ENCODE measurements at regions not wholly inside any gene's neighbourhood (a gene's known extent, or its start where the extent isn't known, plus 50 kb on each side); places are given as distances from the start of the nearest gene placed in this dataset.

DNA sequence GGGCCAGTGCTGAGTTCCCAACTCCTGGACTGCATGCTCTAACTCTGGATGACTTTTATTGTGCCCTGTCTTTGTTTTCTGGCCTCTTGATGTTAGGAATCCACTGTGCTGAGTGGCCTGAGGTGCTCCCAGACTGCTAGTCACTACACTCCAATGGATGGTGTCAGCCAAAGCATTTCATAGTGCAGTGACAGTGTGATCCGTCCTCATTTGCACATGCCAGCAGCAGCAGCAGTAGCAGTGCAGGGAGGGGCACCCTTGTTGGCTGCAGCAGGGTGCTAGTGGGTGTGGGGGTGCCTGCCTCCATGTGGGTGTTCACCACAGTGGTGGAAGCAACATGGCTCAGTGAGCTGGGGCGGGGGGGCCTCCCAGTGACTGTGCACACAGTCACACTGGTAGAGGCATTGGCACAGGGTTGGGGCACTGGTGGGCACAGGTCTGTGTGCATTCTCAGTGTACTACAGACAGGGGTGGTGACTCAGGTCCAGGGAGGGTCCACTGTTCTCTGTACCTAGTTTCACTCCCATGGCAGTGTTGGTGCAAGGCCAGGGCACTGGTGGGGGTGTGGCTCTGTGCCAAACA, 214.0 kb downstream of the ZC3H11B start:
- no peaks in the 10 kb centered on the region for H3K36me3 ChIP-seq (ENCODE audit: control insufficient read depth, insufficient read depth, low read length)
- TF ChIP-seq, protein P1, sequence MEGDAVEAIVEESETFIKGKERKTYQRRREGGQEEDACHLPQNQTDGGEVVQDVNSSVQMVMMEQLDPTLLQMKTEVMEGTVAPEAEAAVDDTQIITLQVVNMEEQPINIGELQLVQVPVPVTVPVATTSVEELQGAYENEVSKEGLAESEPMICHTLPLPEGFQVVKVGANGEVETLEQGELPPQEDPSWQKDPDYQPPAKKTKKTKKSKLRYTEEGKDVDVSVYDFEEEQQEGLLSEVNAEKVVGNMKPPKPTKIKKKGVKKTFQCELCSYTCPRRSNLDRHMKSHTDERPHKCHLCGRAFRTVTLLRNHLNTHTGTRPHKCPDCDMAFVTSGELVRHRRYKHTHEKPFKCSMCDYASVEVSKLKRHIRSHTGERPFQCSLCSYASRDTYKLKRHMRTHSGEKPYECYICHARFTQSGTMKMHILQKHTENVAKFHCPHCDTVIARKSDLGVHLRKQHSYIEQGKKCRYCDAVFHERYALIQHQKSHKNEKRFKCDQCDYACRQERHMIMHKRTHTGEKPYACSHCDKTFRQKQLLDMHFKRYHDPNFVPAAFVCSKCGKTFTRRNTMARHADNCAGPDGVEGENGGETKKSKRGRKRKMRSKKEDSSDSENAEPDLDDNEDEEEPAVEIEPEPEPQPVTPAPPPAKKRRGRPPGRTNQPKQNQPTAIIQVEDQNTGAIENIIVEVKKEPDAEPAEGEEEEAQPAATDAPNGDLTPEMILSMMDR (IDR thresholded peaks at IDR 0.05; ENCODE audit: insufficient read depth, low read depth, low read length) = no peak
- H3K27me3 ChIP-seq (ENCODE audit: control insufficient read depth, insufficient read depth, low read length) = no peaks in the 10 kb centered on the region
- CTCF ChIA-PET = interaction anchor here (1.6 kb wide), 1 partner anchor 13 kb away, joined by 7 read pairs; no protein-coding TSS in a partner anchor
- POLR2A ChIA-PET = no interaction called here
- H3K4me3 ChIP-seq (ENCODE audit: low read depth, low read length) = no peak overlapping the region
- DNase-seq (ENCODE audit: low read depth) = no peak

DNA sequence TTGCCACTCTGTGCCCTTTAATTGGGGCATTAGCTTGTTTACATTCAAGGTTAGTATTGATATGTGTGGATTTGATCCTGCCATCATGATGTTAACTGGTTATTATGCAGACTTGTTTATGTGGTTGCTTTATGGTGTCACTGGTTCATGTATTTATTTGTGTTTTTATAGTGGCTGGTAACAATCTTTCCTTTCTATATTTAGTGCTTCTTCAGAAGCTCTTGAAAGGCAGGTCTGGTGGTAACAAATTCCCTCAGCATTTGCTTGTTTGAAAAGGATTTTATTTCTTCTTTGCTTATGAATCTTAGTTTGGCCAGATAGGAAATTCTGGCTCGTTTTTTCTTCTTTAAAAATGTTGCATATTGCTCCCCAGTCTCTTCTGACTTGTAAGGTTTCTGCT, 215.4 kb downstream of the ZC3H11B start:
- POLR2A ChIA-PET = no interaction called here

DNA sequence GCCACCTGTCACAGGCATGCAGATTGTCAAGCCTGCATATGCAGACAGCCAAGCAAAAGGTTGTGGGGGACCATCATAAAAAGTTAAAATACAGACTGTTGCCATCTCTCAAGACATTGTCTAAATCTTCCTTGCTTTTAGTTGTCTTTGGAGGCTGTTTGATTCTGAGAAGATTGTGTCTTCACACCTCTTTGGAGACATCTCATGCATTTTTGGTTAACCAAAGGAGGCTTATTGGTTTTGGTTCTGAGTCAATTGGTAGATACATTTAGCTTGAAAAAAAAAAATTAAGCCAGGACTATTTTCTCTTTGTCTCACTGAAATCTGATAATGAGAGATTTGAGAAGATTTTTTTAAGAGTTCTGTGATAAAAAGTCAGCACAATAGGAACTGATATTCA, 217.6 kb downstream of the LYPLAL1 start:
- H3K27me3 ChIP-seq (ENCODE audit: control insufficient read depth, insufficient read depth, low read length) = no peaks in the 10 kb centered on the region
- H3K36me3 ChIP-seq (ENCODE audit: control insufficient read depth, insufficient read depth, low read length) = no peaks in the 10 kb centered on the region
- CTCF ChIA-PET = no interaction called here
- TF ChIP-seq, protein P1 (IDR thresholded peaks at IDR 0.05; ENCODE audit: insufficient read depth, low read depth, low read length) = no peak
- DNase-seq (ENCODE audit: low read depth) = no peak
- POLR2A ChIA-PET = no interaction called here
- no peak overlapping the region for H3K4me3 ChIP-seq (ENCODE audit: low read depth, low read length)

More for the DNA sequence above, 215.4 kb downstream of the ZC3H11B start:
- no peaks in the 10 kb centered on the region for H3K36me3 ChIP-seq (ENCODE audit: control insufficient read depth, insufficient read depth, low read length)
- CTCF ChIA-PET = interaction anchor here (1.6 kb wide), 1 partner anchor 12 kb away, joined by 7 read pairs; no protein-coding TSS in a partner anchor
- DNase-seq (ENCODE audit: low read depth) = no peak
- H3K27me3 ChIP-seq (ENCODE audit: control insufficient read depth, insufficient read depth, low read length) = no peaks in the 10 kb centered on the region
- H3K4me3 ChIP-seq (ENCODE audit: low read depth, low read length) = no peak overlapping the region
- TF ChIP-seq, protein P1 (IDR thresholded peaks at IDR 0.05; ENCODE audit: insufficient read depth, low read depth, low read length) = no peak

DNA sequence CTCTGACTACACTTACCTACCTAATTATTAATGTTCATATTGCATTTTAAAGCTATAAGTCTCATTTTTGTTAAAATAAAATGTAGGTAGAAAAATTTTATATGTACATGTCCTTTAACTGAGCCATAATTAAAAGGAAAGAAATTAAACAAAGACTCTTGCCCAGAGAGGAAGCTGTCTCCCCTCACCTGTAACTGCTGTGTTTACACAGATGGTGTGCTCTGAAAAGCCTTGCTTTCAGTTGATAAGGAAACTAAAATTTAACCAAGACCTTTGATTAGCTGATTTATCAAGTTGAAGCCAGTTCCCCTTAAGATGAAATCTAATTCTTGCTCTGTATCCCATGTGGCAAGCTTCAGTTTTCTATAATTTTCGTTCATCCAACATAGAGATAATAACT, 213.5 kb downstream of the LYPLAL1 start:
- TF ChIP-seq, protein P1 (IDR thresholded peaks at IDR 0.05; ENCODE audit: insufficient read depth, low read depth, low read length) = no peak
- ChIA-PET POLR2A (no interaction called here), CTCF (interaction anchor here (1.5 kb wide), 1 partner anchor 178 kb away, joined by 3 read pairs; no protein-coding TSS in a partner anchor)

DNA sequence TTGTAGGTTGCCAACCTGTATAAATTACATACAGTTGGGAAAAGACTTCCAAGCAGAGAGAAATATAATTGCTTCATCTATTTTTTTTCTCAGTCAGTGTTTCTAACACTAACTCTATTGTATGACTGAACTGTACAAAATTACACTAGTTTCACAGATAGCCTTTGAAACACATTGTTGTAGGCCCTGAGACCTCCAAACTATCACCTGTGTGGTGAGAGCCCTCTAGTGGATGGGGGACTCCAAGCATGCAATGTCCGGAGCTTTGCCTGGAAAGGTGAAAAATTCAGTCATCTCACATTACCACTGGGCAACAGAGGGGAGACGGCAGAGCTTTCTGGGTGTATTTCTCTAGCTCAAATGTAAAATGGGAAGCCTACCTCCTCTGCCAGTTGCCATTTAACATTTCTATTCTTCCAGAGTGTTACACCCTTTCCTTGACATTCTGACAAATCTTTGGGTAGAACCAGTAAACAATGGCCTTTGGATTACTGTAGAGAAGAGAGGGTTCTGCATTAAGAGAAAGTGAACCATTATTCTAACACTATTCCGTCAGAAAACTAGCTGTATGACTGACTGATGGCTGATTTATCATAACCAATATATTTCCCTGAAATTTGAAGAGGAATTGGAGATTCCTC, 212.2 kb downstream of the LYPLAL1 start:
- no peak for DNase-seq (ENCODE audit: low read depth)
- Histone ChIP-seq H3K27me3 (ENCODE audit: control insufficient read depth, insufficient read depth, low read length) (no peaks in the 10 kb centered on the region; the same call in 1 of the 2 replicates), H3K36me3 (ENCODE audit: control insufficient read depth, insufficient read depth, low read length) (no peaks in the 10 kb centered on the region), H3K4me3 (ENCODE audit: low read depth, low read length) (no peak overlapping the region)
- ChIA-PET POLR2A (no interaction called here), CTCF (interaction anchor here (0.7 to 2.0 kb wide), 20 partner anchors 9 to 1056 kb away, joined by 3 to 9 read pairs (median 4); no protein-coding TSS in a partner anchor)
- TF ChIP-seq, protein P1 (IDR thresholded peaks at IDR 0.05; ENCODE audit: insufficient read depth, low read depth, low read length) = peak; percentile 88

More for the DNA sequence above, 213.5 kb downstream of the LYPLAL1 start:
- Histone ChIP-seq H3K4me3 (ENCODE audit: low read depth, low read length) (no peak overlapping the region), H3K27me3 (ENCODE audit: control insufficient read depth, insufficient read depth, low read length) (no peaks in the 10 kb centered on the region; the same call in 1 of the 2 replicates), H3K36me3 (ENCODE audit: control insufficient read depth, insufficient read depth, low read length) (no peaks in the 10 kb centered on the region)
- DNase-seq (ENCODE audit: low read depth) = no peak

Measured in BJ (cell line).